Heart left ventricle (tissue), 13 donors: ENCODE measurements at regions not wholly inside any gene's neighbourhood (a gene's known extent, or its start where the extent isn't known, plus 50 kb on each side); places are given as distances from the start of the nearest gene placed in this dataset.

Source experiments
- POLR2A ChIP-seq, 2 donors: fragments of 450-650 bp; IDR thresholded peaks; one replicate each; pipeline ENCODE4 v1.6.1; 2017; ENCODE audit warnings: antibody characterized with exemption in 2 of 2, mild to moderate bottlenecking in 2 of 2, moderate library complexity in 2 of 2
- TF ChIP-seq, protein P1 (sequence below), 12 donors: fragments of 200-600 bp; sonication (generic) in 4 of 12; IDR thresholded peaks; one replicate each; pipeline versions ENCODE4 v1.5.0 to v1.8.0; 2018 to 2022; ENCODE audit warnings: antibody characterized with exemption in 12 of 12, mild to moderate bottlenecking in 5 of 12
- donor health status: ischemic (EF 13 %, LVEDD 7.1; RV severe dilation, severe dysfunction).
- donor health status: DM: no; HTN: yes; CAD: no.
- donor health status: DM: no; HTN: no; CAD: no.
- donor health status: ischemic (EF 25% LVEDD 6.9; RV normal size, moderate dysfunction).
- donor health status: ischemic (EF 25% LVEDD 5.7; RV mildly dilated, moderate dysfunction).
- donor health status: ischemic (EF 35%, LVEDD 5.7; RV mildly dilated, moderate dysfunction).
- donor health status: nonischemic (EF 11% LVEDD 7.7; RV severe dilation, severe dysfunction).
- donor health status: DM: yes; HTN: yes; CAD: no.
- donor health status: PGD.
- donor health status: ischemic (EF 29% LVEDD 5.4; RV normal size, mild dysfunction).
- donor health status: nonischemic (EF 23%, LVEDD 6.1; RV moderate dilation, normal function).

- TF ChIP-seq, protein P1, sequence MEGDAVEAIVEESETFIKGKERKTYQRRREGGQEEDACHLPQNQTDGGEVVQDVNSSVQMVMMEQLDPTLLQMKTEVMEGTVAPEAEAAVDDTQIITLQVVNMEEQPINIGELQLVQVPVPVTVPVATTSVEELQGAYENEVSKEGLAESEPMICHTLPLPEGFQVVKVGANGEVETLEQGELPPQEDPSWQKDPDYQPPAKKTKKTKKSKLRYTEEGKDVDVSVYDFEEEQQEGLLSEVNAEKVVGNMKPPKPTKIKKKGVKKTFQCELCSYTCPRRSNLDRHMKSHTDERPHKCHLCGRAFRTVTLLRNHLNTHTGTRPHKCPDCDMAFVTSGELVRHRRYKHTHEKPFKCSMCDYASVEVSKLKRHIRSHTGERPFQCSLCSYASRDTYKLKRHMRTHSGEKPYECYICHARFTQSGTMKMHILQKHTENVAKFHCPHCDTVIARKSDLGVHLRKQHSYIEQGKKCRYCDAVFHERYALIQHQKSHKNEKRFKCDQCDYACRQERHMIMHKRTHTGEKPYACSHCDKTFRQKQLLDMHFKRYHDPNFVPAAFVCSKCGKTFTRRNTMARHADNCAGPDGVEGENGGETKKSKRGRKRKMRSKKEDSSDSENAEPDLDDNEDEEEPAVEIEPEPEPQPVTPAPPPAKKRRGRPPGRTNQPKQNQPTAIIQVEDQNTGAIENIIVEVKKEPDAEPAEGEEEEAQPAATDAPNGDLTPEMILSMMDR (IDR thresholded peaks at IDR 0.05): no peak
- TF ChIP-seq POLR2A (IDR thresholded peaks at IDR 0.05): no peak
Measured at GRCh38 chr3:116785226-116785625, 75.6 kb downstream of the TUSC7 start.
